GM12865 (cell line): ENCODE measurements at regions not wholly inside any gene's neighbourhood (a gene's known extent, or its start where the extent isn't known, plus 50 kb on each side); places are given as distances from the start of the nearest gene placed in this dataset.

ENCODE experiments used
- DNase-seq: peaks from one replicate; pipeline ENCODE4 v3.0.0; 2010; ENCODE audit warnings: low read depth
- H3K4me3 ChIP-seq: 2 replicates; pipeline ENCODE4 v1.5.1; 2011; ENCODE audit warnings: mild to moderate bottlenecking, low read depth, low read length, control low read depth
- TF ChIP-seq, protein P1 (sequence below): IDR thresholded peaks from 2 replicates; pipeline ENCODE4 v1.5.1; 2011; ENCODE audit warnings: low read length, control low read depth, low read depth, inconsistent platforms; ENCODE audit not compliant: insufficient read depth; ENCODE audit errors: missing control alignments

DNA sequence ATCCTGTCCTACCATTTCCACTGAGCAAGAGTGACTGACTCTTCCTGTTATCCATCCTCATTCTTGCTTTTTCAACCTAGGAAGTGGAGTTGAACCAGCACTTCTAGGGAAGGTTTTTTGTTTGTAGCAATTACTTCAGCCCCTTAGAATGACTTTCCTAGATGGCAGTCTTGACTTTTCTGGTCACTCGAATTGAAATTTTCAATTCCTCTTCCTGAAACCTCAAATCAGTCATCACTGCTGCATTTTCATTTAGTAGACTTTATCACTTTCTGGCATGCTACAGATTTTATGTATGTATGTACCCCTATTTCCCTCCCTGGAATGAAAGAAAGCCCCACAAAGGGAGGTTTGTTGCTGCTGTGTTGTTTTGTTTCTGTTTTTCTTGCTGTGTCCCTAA, 915.9 kb downstream of the PCDH17 start:
- no peak overlapping the region for H3K4me3 ChIP-seq
- TF ChIP-seq, protein P1, sequence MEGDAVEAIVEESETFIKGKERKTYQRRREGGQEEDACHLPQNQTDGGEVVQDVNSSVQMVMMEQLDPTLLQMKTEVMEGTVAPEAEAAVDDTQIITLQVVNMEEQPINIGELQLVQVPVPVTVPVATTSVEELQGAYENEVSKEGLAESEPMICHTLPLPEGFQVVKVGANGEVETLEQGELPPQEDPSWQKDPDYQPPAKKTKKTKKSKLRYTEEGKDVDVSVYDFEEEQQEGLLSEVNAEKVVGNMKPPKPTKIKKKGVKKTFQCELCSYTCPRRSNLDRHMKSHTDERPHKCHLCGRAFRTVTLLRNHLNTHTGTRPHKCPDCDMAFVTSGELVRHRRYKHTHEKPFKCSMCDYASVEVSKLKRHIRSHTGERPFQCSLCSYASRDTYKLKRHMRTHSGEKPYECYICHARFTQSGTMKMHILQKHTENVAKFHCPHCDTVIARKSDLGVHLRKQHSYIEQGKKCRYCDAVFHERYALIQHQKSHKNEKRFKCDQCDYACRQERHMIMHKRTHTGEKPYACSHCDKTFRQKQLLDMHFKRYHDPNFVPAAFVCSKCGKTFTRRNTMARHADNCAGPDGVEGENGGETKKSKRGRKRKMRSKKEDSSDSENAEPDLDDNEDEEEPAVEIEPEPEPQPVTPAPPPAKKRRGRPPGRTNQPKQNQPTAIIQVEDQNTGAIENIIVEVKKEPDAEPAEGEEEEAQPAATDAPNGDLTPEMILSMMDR: no peak
- no peak for DNase-seq

DNA sequence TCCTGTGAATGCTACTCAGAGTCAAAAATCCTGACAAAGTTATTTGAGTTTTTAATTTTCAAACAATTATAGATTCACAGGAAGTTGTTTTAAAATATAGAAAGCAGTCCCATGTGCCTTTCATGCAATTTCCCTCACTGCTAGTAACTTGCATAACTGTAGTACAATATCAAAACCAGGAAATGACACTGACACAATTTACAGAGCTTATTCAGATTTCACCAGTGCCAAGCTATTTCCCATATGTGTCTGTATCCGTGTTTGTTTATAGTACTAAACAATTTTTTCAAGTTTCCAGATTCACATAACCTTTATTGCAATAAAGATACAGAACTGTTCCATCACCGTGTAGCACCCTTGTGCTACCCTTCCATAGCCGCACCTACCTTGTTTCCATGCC, 934.6 kb downstream of the PCDH17 start:
- H3K4me3 ChIP-seq: no peak overlapping the region
- TF ChIP-seq, protein P1: no peak
- no peak for DNase-seq

DNA sequence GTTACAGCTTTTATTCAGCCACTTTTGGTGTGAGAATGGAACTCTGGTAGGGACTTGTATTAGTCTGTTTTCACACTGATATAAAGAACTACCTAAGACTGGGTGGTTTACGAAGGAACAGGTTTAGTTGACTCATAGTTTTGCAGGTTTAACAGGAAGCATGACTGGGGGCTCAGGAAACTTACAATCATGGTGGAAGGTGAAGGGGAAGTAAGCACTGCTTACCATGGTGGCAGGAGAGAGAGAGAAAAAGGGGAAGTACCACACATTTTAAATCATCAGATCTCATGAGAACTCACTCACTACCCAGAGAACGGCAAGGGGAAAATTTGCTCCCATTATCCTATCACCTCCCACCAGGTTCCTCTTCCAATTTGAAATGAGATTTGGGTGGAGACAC, 942.2 kb downstream of the PCDH17 start:
- DNase-seq: no peak
- TF ChIP-seq, protein P1: no peak
- H3K4me3 ChIP-seq: no peak overlapping the region

DNA sequence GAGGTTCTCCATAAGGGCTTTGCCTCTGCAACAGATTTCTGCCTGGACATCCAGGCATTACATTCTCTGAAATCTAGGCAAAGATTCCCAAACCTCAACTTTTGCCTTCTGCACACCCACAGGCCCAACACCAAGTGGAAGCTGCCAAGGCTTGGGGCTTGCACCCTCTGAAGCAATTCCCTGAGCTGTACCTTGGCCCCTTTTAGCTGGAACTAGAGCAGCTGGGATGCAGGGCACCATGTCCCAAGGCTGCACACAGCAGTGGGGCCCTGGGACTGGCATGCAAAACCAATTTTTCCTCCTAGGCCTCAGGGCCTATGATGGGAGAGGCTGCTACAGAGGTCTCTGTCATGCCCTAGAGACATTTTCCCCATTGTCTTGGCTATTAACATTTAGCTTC, 943.2 kb downstream of the PCDH17 start:
- no peak overlapping the region for H3K4me3 ChIP-seq
- TF ChIP-seq, protein P1: no peak
- DNase-seq: no peak

DNA sequence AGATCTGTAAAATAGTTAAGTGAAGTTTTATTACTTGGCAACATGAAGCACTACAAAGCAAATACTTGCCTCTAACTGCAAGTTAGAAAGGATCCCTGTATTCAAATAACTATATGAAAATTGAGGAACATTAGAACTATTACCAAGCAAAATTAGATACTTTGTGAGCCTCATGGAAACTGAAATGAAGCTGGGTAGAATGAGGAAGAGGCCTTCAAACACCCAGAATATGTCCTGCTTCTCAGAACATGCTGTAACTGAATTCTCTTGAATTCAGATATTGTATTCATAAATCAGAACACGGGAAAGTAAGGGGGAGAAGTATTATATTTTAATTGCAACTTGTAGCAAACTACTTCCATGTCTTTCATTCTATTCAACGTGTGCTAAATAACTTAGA, 947.9 kb downstream of the PCDH17 start:
- H3K4me3 ChIP-seq: no peak overlapping the region
- DNase-seq: no peak
- TF ChIP-seq, protein P1: no peak

DNA sequence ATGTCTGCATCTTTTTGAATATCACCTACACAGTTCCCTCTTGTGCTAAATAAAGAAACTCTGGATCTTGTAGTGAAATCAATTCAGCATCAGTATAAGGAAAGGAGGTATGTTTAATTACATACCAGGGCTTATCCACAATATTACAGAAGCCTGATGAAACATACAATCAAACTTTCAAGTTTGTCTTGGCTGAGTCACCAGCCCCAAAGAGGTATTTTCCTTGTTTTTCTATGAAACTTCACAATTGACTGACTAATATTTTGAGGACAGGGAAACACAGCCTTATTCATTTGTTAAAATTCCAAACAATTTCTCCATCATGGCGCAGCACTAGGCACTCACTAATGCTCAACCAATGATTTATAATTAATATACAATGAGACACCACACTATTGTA, 952.4 kb downstream of the PCDH17 start:
- no peak overlapping the region for H3K4me3 ChIP-seq
- TF ChIP-seq, protein P1: no peak
- DNase-seq: no peak

DNA sequence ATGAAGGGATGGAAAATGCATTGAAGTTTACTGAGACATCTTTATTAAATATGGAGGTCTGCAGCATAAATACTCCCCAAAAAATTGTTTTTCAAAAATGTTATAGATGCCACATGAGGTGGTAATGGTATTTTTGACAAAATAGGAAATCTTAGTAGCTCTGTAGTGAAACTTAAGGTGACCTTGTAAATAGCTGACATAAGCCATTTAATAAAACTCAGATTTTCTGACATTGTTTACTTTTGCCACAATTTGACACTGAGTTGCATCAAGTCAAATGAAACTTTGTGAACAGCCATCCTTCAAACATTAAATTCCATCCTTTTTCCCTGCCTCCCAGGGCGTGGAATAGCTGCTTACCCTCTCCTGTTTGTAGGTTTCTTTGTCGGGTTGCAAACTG, 953.1 kb downstream of the PCDH17 start:
- DNase-seq: no peak
- TF ChIP-seq, protein P1: no peak
- H3K4me3 ChIP-seq: no peak overlapping the region
